ENCODE measurements at regions not wholly inside any gene's neighbourhood (a gene's known extent, or its start where the extent isn't known, plus 50 kb on each side); places are given as distances from the start of the nearest gene placed in this dataset.

- DNase-seq (ENCODE audit: extremely low read depth in 1 of 11, low read depth in 9 of 11, low spot score in 4 of 11), result no peak
Observed at GRCh38 chr15:81484086-81484955, 110.3 kb upstream of the TMC3 start.

DNA sequence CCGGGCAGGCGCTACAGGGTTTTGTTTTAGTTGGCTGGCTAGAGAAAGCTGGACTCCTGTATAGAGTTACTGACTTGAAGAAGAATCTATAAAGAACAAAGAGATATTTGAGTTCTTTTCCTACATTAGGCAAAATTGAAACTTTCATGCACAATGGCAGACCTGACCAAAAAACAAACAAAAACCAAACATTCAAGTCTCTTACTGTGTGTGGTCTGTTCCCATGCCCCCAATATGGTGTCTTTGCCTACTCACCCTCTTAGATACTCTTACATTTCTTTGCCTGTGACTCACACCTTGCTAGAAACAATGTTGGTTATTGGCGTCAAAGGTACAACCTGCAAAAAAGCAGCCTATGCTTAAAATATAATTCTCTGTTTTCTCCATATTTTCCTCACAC, 109.5 kb upstream of the TMC3 start:
- no peak for DNase-seq (ENCODE audit: extremely low read depth in 1 of 11, low read depth in 9 of 11, low spot score in 4 of 11)

- no peak for DNase-seq (ENCODE audit: extremely low read depth in 1 of 11, low read depth in 9 of 11, low spot score in 4 of 11)
Observed at GRCh38 chr15:81481346-81481745, 107.3 kb upstream of the TMC3 start.

DNA sequence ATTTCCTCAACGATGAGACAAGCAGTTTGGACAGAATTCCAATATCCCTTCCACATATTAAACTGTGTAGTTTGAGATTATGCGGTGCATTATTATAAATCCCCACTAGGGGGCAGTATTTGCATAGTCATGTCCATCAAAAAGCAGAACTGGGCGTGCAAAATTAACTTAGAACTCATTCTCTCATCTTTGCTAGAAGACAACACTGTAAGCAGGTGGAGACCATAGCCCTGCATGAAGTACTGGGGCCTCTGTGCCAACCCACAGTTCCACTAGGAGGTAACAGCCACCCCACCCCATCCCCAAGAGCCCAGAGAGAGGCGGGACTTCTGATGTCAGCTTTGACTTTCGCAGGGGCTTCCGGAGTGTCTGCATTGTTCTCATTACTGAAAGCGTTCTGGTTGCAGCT, 106.6 kb upstream of the TMC3 start:
- DNase-seq (ENCODE audit: extremely low read depth in 1 of 11, low read depth in 9 of 11, low spot score in 4 of 11), result peak; percentile 40 to 76 (median 62)

DNA sequence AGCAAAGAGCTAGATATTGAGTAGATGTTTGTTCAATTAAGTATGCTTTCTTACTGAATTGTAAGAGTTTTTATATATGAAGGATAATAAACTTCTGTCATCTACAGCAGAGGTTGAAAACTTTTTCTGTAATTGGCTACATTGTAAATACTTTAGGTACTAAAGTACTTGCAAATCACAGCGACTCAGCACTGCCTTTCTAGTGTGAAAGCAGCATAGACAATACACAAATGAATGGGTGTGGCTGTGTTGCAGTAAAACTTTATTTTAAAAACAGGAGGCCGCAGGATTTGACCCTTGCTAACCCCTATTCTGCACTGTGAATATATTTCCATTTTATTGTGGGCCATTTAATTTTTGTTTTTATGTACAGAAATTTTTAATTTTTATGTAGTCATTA, 104.3 kb upstream of the TMC3 start:
- DNase-seq (ENCODE audit: extremely low read depth in 1 of 11, low read depth in 9 of 11, low spot score in 4 of 11), result no peak

- DNase-seq (ENCODE audit: extremely low read depth in 1 of 11, low read depth in 9 of 11, low spot score in 4 of 11), result no peak
Observed at GRCh38 chr15:81475926-81476325, 101.9 kb upstream of the TMC3 start.

DNA sequence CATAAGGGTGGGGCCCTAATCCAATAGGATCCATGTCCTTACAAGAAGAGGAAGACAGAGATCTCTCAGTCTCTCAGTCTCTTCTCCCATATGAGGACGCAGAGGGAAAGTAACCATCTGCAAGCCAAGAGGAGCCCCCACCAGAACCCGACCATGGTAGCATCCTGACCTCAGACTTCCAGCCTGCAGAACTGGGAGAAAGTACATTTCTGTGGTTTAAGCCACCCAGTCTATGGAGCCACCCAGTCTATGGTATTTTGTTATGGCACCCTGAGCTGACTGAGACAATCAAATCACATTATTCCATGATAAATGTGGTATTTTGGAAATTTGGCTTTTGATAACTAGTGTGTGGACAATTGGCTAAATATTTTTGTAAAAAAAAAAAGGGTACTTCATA, 101.5 kb upstream of the TMC3 start:
- no peak for DNase-seq (ENCODE audit: extremely low read depth in 1 of 11, low read depth in 9 of 11, low spot score in 4 of 11)

GRCh38 chr15:81473946-81474345, 99.9 kb upstream of the TMC3 start:
- DNase-seq (ENCODE audit: extremely low read depth in 1 of 11, low read depth in 9 of 11, low spot score in 4 of 11), result no peak

GRCh38 chr15:81473177-81473576, 99.2 kb upstream of the TMC3 start:
- no peak for DNase-seq (ENCODE audit: extremely low read depth in 1 of 11, low read depth in 9 of 11, low spot score in 4 of 11)

DNA sequence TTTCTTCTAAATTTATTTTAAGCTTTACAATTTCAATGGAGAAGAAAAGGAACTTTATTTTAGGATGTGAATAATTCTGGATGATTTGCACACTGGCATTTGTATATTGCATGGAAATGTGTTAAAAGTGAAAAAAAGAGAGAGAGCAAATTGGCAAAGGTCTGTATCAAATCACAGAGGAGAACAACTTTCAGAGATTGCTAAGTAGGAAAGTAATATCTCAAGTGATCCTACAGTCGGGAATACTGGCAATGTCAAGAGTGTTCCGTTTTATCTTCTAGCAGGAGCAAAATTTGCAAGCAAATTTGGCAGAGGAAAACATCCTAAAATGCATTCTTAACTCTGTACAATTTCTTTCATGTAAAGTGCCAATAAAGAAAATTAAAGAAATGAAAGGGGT, 97.1 kb upstream of the TMC3 start:
- no peak for DNase-seq (ENCODE audit: extremely low read depth in 1 of 11, low read depth in 9 of 11, low spot score in 4 of 11)

- no peak for DNase-seq (ENCODE audit: extremely low read depth in 1 of 11, low read depth in 9 of 11, low spot score in 4 of 11)
Observed at GRCh38 chr15:81469154-81469553, 95.1 kb upstream of the TMC3 start.

DNA sequence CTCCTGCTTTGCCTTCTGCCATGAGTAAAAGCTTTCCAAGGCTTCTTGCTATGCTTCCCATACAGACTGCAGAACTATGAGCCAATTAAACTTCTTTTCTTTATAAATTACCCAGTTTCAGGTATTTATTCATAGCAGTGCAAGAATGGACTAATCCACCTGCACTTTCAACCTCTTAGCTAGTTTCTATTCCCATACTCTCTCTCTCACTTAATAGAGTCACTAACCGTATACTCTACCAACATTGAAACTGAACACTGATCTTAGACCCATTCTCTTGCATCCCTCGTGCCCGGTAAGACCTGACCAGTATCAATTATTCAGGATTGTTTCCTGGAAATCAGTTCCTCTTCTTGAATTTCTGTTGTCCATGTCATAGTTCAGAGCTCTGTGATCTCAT, 92.7 kb upstream of the TMC3 start:
- DNase-seq (ENCODE audit: extremely low read depth in 1 of 11, low read depth in 9 of 11, low spot score in 4 of 11), result no peak

DNA sequence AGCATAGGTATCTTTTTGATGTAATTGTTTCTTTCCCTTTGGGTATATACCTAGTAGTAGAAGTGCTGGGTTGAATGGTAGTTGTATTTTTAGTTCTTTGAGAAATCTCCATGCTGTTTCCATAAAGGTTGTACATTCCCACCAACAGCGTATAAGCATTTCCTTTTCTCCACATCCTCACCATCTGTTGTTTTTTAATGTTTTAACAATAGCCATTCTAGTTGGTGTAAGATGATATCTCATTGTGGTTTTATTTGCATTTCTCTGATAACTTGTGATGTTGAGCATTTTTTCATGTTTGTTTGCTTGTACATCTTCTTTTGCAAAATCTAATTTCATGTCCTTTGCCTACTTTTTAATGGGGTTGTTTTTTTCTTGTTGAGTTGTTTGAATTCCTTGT, 80.0 kb upstream of the TMC3 start:
- no peak for DNase-seq (ENCODE audit: extremely low read depth in 1 of 11, low read depth in 9 of 11, low spot score in 4 of 11)

DNA sequence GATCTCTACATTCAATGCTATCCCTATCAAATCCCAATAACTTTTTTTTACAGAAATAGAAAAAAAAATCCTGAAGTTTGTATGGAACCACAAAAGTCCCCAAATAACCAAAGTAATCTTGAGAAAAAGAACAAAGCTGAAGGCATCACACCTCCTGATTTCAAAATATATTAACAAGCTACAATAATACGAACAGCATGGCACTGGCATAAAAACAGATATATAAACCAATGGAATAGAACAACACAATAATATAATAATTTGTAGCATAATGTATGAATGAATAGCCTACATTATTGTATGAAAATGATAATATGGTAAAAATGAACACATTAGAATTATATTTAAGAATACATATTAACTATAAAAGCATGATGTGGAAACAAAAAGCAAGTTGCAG, 76.7 kb upstream of the TMC3 start:
- no peak for DNase-seq (ENCODE audit: extremely low read depth in 1 of 11, low read depth in 9 of 11, low spot score in 4 of 11)

GRCh38 chr15:81449836-81450474, 75.9 kb upstream of the TMC3 start:
- DNase-seq (ENCODE audit: extremely low read depth in 1 of 11, low read depth in 9 of 11, low spot score in 4 of 11), result no peak

DNA sequence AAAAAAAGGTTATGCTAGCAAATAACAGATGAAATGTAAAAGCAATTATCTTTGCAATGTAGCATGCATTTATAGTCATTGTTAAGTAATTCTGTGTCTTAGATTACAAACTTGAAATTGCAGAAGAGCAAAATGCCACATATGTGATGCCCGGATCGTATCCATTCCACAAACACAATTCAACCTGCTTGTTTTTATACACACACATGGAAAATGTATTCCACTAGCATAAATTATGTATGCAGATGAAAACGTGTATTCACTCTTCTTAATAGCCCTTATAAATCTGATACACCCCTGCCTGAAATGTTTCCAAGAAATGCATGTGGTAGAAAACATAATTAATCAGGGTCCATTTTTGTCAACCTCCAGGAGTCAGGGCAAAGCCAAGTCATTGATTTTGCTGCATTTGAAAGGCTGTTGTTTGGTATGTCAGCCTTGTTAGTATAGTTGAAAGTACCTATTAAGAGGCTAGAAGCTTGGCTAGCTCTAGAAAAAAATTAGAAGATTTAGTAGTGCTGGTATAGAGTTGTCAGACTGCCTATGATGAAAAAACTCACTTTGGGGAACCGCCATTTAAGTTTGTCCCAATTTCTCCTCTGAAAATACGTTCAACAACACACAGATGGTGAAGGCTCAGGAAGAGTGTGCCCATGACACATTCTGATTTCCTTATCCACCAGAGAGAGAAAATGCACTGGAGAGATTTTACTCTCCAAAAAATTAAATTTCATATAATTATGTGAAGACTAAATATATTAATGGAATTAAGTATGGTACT, 69.2 kb upstream of the TMC3 start:
- DNase-seq (ENCODE audit: extremely low read depth in 1 of 11, low read depth in 9 of 11, low spot score in 4 of 11), result no peak

DNA sequence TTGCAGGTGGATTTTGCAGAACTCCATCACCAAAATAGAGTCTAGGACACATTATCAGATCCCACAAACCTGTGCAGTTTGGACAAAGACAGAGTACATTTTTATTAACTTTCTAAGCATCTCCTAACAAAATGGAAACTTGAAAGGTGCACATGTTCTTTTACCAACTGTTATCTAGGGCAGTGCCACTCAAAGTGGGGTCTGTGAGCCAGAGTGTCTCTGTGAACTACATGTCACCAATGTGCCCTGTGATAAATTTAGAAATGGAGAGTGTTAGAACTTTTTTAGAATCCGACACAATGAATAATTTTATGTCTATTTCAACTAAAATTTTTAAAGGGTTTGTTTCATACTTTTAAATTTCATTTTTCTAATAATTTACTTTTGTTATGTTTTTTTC, 68.4 kb upstream of the TMC3 start:
- no peak for DNase-seq (ENCODE audit: extremely low read depth in 1 of 11, low read depth in 9 of 11, low spot score in 4 of 11)

GRCh38 chr15:81434851-81435250, 60.8 kb upstream of the TMC3 start:
- no peak for DNase-seq (ENCODE audit: extremely low read depth in 1 of 11, low read depth in 9 of 11, low spot score in 4 of 11)

- DNase-seq (ENCODE audit: extremely low read depth in 1 of 11, low read depth in 9 of 11, low spot score in 4 of 11), result no peak
Observed at GRCh38 chr15:81433462-81433861, 59.4 kb upstream of the TMC3 start.

DNA sequence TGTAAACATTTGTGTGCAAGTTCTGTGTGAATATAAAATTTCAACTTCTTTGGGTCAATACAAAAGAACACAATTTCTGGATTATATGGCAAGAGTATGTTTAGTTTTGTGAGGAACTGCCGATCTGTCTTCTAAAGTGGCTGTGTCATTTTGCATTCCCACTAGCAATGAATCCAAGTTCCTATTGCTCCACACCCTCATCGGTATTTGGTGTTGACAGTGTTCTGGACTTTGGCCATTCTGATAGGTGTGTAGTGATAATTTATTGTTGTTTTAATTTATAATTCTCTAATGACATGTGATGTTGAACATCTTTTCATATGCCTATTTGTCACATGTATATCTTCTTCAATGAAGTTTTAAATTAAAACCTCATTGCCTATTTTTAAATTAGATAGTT, 58.2 kb upstream of the TMC3 start:
- DNase-seq (ENCODE audit: extremely low read depth in 1 of 11, low read depth in 9 of 11, low spot score in 4 of 11), result no peak
